ENCODE measurements at regions not wholly inside any gene's neighbourhood (a gene's known extent, or its start where the extent isn't known, plus 50 kb on each side); places are given as distances from the start of the nearest gene placed in this dataset.

GRCh38 chr13:97548138-97548537 is 114.2 kb downstream of the RAP2A start:
- Histone ChIP-seq H3K9me3 (no peaks in the 10 kb centered on the region), H3K4me1 (no peaks in the 10 kb centered on the region), H3K27ac (no peak overlapping the region), H3K4me3 (no peak overlapping the region), H3K27me3 (no peaks in the 10 kb centered on the region), H3K36me3 (no peaks in the 10 kb centered on the region)
- 29 to 62% methylated on average over 2 to 3 of the region's 3 CpGs for WGBS, 2 donors (ENCODE audit: low coverage in 1 of 2)
- ATAC-seq, result no peak
- TF ChIP-seq, protein P1, sequence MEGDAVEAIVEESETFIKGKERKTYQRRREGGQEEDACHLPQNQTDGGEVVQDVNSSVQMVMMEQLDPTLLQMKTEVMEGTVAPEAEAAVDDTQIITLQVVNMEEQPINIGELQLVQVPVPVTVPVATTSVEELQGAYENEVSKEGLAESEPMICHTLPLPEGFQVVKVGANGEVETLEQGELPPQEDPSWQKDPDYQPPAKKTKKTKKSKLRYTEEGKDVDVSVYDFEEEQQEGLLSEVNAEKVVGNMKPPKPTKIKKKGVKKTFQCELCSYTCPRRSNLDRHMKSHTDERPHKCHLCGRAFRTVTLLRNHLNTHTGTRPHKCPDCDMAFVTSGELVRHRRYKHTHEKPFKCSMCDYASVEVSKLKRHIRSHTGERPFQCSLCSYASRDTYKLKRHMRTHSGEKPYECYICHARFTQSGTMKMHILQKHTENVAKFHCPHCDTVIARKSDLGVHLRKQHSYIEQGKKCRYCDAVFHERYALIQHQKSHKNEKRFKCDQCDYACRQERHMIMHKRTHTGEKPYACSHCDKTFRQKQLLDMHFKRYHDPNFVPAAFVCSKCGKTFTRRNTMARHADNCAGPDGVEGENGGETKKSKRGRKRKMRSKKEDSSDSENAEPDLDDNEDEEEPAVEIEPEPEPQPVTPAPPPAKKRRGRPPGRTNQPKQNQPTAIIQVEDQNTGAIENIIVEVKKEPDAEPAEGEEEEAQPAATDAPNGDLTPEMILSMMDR (IDR thresholded peaks at IDR 0.05), result no peak
- no peak for TF ChIP-seq POLR2AphosphoS5 (IDR thresholded peaks at IDR 0.05)
- no peak for TF ChIP-seq EP300 (IDR thresholded peaks at IDR 0.05)
- no peak for TF ChIP-seq POLR2A (IDR thresholded peaks at IDR 0.05)

GRCh38 chr13:97548711-97549110 is 114.7 kb downstream of the RAP2A start:
- Histone ChIP-seq H3K4me3 (no peak overlapping the region), H3K36me3 (no peaks in the 10 kb centered on the region), H3K27ac (no peak overlapping the region), H3K9me3 (no peaks in the 10 kb centered on the region), H3K4me1 (no peaks in the 10 kb centered on the region), H3K27me3 (no peaks in the 10 kb centered on the region)
- TF ChIP-seq, protein P1 (IDR thresholded peaks at IDR 0.05), result no peak
- TF ChIP-seq POLR2AphosphoS5 (IDR thresholded peaks at IDR 0.05) (no peak), POLR2A (IDR thresholded peaks at IDR 0.05) (no peak), EP300 (IDR thresholded peaks at IDR 0.05) (no peak)
- WGBS, 2 donors (ENCODE audit: low coverage in 1 of 2), result 50 to 63% methylated on average over 3 to 4 of the region's 4 CpGs
- ATAC-seq, result no peak

GRCh38 chr13:97549201-97549600 is 115.2 kb downstream of the RAP2A start:
- Histone ChIP-seq H3K27me3 (no peaks in the 10 kb centered on the region), H3K27ac (no peak overlapping the region), H3K36me3 (no peaks in the 10 kb centered on the region), H3K4me1 (no peaks in the 10 kb centered on the region), H3K4me3 (no peak overlapping the region), H3K9me3 (no peaks in the 10 kb centered on the region)
- WGBS, 2 donors (ENCODE audit: low coverage in 1 of 2), result 57 to 75% methylated on average over 1 of the region's 1 CpG
- ATAC-seq, result no peak
- TF ChIP-seq POLR2A (IDR thresholded peaks at IDR 0.05) (no peak), EP300 (IDR thresholded peaks at IDR 0.05) (no peak), POLR2AphosphoS5 (IDR thresholded peaks at IDR 0.05) (no peak)
- TF ChIP-seq, protein P1 (IDR thresholded peaks at IDR 0.05), result no peak

DNA sequence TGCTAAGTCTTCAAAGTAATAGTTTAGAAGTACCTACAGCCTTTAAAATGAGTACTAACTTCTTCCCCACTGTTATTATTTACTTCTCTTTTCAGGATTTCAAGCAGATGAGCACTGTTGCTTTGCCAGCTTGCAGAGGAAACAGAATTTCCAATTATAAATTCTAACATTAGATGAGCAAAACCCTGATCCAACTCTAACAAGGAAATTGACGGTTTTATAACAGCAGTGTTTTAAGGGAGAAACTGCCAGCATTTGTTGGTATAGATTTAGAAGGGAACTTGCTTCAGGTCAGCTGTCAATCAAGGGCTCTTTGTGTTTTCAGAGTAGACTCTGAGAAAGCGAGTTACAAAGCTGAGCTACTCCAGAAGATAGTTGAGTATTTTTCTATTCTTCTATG is 120.5 kb downstream of the RAP2A start:
- 72 to 79% methylated on average over 2 of the region's 2 CpGs for WGBS, 2 donors (ENCODE audit: low coverage in 1 of 2)
- TF ChIP-seq EP300 (IDR thresholded peaks at IDR 0.05) (no peak), POLR2AphosphoS5 (IDR thresholded peaks at IDR 0.05) (no peak), POLR2A (IDR thresholded peaks at IDR 0.05) (no peak)
- TF ChIP-seq, protein P1 (IDR thresholded peaks at IDR 0.05), result no peak
- ATAC-seq, result no peak

DNA sequence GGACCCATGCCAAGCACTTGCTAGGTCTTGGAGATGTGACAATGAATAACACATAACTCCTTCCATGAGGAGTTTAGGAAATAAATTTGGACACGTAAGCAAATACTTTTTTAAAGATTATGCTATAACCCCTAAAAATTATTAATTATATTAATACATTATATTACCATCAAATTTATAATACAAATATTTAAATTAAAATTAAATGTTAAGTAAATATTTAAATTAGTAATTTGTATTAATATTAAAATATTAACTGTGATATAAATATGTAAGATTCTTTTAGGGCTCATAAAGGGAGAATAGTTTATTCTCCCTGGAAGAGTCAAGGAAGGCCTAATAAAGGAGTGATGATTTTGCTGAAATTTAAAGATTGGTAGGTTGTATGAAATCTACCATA is 121.1 kb downstream of the RAP2A start:
- WGBS, 2 donors (ENCODE audit: low coverage in 1 of 2), result 89 to 100% methylated on average over 1 of the region's 1 CpG
- no peaks in the 10 kb centered on the region for H3K27me3 ChIP-seq
- no peaks in the 10 kb centered on the region for H3K4me1 ChIP-seq
- H3K4me3 ChIP-seq, result no peak overlapping the region
- ATAC-seq, result no peak
- H3K36me3 ChIP-seq, result no peaks in the 10 kb centered on the region
- H3K9me3 ChIP-seq, result no peaks in the 10 kb centered on the region
- TF ChIP-seq POLR2AphosphoS5 (IDR thresholded peaks at IDR 0.05), result no peak
- TF ChIP-seq, protein P1 (IDR thresholded peaks at IDR 0.05), result no peak
- TF ChIP-seq POLR2A (IDR thresholded peaks at IDR 0.05), result no peak
- no peak for TF ChIP-seq EP300 (IDR thresholded peaks at IDR 0.05)
- no peak overlapping the region for H3K27ac ChIP-seq

More for the DNA sequence above, 120.5 kb downstream of the RAP2A start:
- no peaks in the 10 kb centered on the region for H3K4me1 ChIP-seq
- no peaks in the 10 kb centered on the region for H3K36me3 ChIP-seq
- no peaks in the 10 kb centered on the region for H3K27me3 ChIP-seq
- H3K9me3 ChIP-seq, result no peaks in the 10 kb centered on the region
- no peak overlapping the region for H3K27ac ChIP-seq
- no peak overlapping the region for H3K4me3 ChIP-seq
